ENCODE measurements at regions not wholly inside any gene's neighbourhood (a gene's known extent, or its start where the extent isn't known, plus 50 kb on each side); places are given as distances from the start of the nearest gene placed in this dataset.

- TF ChIP-seq OSR1 (CRISPR knock-in tag; IDR thresholded peaks at IDR 0.05): no peak
- TF ChIP-seq, protein P1, sequence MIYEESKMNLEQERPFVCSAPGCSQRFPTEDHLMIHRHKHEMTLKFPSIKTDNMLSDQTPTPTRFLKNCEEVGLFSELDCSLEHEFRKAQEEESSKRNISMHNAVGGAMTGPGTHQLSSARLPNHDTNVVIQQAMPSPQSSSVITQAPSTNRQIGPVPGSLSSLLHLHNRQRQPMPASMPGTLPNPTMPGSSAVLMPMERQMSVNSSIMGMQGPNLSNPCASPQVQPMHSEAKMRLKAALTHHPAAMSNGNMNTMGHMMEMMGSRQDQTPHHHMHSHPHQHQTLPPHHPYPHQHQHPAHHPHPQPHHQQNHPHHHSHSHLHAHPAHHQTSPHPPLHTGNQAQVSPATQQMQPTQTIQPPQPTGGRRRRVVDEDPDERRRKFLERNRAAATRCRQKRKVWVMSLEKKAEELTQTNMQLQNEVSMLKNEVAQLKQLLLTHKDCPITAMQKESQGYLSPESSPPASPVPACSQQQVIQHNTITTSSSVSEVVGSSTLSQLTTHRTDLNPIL (CRISPR knock-in tag; IDR thresholded peaks at IDR 0.05; ENCODE audit: low read depth): no peak
- TF ChIP-seq ZFP3 (CRISPR knock-in tag; IDR thresholded peaks at IDR 0.05): no peak
- TF ChIP-seq TCF4 (CRISPR knock-in tag; IDR thresholded peaks at IDR 0.05; ENCODE audit: borderline replicate concordance): no peak
- no peak for TF ChIP-seq RARB (CRISPR knock-in tag; IDR thresholded peaks at IDR 0.05)
- TF ChIP-seq ZNF70 (CRISPR knock-in tag; IDR thresholded peaks at IDR 0.05): no peak
These were observed 1226.7 kb upstream of the LRRN3 start for GRCh38 chr7:109864230-109864629.

All from SK-N-SH treated with all-trans-retinoic acid at 6 μM for 48 hours (cell line).